ENCODE measurements at regions not wholly inside any gene's neighbourhood (a gene's known extent, or its start where the extent isn't known, plus 50 kb on each side); places are given as distances from the start of the nearest gene placed in this dataset.
"Not testable (repeated sequence)": the region's sequence is repeated elsewhere in the genome, so short reads cannot be mapped to it uniquely, and the experiment has no call there.

DNA sequence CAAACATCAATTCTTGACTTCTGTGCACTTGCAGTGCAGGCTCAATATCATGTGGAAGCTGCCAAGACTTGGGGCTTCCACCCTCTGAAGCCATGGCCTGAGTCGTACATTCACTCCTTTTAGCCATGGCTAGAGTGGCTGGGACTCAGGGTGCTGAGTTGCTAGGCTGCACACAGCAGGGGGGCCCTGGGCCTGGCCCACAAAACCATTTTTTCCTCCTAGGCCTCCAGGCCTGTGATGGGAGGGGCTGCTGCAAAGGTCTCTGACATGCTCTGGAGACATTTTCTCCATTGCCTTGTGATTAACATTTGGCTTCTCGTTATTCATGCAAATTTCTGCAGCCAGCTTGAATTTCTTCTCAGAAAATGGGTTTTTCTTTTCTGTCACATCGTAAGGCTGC is 1226.8 kb downstream of the AACS start:
- not testable (repeated sequence) for DNase-seq (ENCODE audit: low read depth in 4 of 4, low spot score in 2 of 4)

DNA sequence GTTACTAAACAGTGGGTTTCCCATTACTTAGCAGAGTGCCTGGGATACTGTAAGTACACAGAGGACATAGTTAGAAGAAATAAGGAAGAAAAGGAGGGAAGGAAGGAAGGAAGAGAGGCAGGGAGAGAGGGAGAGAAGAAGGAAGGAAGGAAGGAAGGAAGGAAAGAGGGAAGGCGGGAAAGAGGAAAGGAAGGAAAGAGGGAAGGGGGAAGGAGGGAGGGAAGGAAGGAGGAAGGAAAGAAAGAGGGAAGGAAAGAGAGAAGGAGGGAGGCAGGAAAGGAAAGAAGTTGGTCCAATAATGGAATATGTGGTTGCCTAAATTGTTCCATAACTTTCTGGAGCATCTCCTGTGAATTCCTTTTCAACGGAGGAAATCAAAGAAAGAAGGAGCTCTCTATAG is 1230.4 kb downstream of the AACS start:
- DNase-seq (ENCODE audit: low read depth in 4 of 4, low spot score in 2 of 4), result no peak

DNA sequence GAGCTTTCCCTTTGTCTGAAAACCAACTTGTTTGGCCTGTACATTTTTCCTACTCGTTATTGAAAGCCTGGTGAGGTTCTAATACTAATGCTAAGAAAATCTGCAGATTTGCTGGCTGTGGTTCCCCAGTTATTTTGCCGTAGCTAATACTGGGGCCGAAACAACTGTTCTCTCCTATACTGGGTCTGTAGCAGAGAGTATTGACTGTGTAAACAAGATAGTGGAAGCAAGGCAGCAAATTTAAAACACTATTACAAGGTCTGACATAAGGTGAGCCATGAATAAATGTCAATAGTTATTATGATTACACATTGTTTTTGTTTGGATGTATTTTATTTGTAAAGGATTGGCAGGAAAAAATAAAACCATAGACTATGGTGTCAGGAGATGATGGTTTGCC is 1244.0 kb downstream of the AACS start:
- no peak for DNase-seq (ENCODE audit: low read depth in 4 of 4, low spot score in 2 of 4)

DNA sequence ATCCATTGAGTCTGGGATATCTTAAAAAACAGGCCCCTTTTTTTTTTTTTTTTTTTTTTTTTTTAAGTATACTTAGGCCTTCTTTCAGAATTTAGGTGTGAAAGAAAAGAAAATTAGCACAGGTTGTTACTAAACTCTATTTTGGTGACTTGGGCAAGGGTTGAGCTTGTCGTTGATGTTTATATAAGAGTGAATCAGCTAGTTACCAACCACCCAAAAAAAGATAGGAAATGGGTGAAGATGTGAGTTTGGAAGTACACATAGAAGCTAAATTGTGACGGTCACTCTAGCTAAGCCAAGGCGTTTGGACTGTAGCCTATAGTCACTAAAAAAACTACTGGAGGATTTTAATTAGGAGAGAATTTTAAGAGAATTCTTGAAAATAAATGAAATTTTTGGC is 1247.2 kb downstream of the AACS start:
- no peak for DNase-seq (ENCODE audit: low read depth in 4 of 4, low spot score in 2 of 4)

DNA sequence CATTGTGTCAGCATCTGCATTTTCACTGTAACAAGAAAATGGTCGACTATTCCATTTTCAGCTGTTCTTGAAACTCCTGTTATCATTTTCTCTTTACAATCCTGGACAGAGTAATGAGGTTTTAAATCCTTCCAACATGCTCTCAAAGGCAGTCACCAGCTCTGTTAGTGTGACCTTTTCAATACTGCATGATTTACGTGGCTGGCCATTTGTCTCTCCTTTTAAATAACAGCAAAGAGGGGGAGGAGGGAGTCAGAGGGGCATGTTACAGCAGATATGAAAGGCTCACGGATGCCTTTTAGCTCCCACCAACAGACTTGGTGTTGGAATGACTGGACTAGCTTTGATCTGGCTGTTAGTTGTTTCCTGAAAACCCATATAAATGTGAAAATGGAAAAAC is 1251.2 kb downstream of the AACS start:
- no peak for DNase-seq (ENCODE audit: low read depth in 4 of 4, low spot score in 2 of 4)

DNA sequence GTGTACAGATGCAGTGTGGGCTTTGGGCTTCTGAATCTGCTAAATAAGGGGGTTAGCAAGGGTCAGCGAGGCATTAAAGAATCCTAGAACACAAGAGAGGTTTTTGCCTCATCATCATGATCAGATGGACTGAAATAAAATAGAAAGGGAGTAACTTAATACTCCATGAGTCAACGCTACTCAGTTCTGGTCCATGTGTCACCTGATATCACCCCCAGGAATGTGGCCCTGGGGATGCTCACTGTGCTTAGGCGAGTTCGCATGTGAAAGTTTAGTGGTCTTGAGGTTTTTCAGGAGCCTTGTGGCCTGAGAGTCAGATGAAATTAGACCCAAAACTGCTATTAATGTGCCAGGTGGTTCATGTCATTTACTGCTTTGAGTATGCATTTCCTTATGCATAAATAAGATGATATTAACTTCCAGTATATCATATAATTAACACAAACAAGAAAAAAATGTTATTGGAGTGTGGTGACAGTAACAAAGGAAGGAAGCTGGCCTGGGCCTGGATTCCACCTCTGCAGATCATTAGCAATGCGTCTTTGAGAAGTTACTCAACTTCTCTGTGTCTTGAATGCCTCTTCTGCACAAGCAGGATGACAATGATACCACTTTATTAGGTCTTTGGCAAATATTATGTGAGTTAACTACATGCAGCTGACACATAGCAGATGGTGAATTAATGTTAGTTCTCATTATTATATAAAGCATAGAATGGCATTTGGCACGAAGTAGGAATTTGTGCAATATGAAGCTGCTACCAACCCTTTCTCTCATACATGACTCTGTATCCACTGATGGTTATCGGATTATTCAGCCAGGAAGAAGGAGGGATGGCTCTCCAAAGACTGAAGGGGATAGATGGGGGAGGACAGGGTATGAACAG is 1272.6 kb downstream of the AACS start:
- peak in 2 of 4 donors; percentile 14 to 23 for DNase-seq (ENCODE audit: low read depth in 4 of 4, low spot score in 2 of 4)

DNA sequence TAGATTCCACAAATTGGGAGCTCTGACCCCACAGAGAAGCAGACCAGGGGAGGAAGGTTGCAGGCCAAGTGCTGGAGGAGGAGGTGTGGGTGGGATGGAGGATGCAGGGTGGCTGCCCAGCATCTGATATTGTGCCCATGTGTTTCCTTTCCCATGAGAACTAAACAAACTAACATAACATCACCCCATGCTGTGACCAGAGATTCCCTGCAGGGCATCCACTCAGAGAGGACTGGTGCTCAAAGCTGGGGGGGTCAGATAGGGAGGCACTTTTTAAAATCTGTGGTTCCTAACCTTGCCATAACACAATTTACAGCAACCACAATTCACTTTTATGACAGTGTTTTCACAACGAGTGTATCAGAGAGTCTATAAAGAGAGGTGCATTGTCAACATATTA is 1277.6 kb downstream of the AACS start:
- no peak for DNase-seq (ENCODE audit: low read depth in 4 of 4, low spot score in 2 of 4)

DNA sequence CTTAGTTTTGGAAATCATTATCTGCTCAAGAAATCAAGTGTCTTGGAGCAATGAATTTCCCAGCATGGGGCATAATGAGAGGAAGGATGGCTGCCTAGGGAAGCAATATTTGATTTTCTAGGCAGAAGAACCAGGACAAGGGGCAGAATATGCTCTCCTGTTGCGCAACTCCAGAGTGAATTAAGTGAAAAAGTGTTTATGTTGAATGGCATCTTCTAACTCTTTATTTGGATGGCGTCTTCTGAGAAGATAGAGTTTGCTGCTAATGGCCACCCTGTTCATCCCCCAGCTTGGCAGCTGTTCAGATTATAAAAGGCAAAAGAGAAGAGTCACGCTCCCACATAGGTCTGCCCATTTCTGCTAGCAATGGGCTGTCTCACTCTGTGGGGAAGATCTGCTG is 1278.1 kb downstream of the AACS start:
- DNase-seq (ENCODE audit: low read depth in 4 of 4, low spot score in 2 of 4), result no peak

DNA sequence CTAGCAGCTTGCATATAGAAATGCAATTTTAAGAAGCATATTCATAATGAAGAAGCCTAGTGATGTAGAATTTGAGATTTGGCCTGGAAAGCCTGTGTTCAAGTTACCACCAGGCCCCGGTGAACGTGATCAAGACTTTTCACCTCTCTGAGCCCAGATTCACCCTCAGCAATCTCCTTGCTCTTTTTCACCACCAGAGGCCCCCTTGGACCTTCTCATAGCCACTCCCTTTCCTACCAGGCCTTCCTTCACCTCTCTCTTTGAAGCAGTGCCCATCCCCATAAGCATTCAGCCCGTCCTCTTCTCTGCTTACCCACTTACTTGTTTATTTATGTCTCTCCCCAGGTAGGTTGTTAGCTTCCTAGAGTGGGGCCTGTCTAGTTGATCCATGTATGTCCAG is 1280.9 kb downstream of the AACS start:
- no peak for DNase-seq (ENCODE audit: low read depth in 4 of 4, low spot score in 2 of 4)

DNA sequence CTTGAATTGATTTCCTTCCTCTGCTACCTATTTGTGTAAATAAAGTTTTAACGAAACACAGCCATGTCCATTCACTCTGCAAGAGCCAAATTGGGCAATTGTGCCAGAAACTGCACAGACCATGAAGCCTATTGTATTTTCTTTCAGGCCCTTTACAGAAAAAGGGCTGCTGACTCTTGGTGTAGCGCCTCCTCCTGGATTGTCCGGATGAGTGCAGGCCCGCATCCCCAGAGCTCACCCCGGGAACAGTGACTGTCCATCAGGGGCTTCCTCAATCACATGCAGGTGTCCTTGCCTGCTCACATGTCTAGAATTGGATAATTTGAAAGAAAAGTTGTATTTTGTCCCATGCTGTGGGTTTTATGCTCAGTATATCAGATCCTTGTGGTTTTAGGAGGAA is 1282.2 kb downstream of the AACS start:
- no peak for DNase-seq (ENCODE audit: low read depth in 4 of 4, low spot score in 2 of 4)

DNA sequence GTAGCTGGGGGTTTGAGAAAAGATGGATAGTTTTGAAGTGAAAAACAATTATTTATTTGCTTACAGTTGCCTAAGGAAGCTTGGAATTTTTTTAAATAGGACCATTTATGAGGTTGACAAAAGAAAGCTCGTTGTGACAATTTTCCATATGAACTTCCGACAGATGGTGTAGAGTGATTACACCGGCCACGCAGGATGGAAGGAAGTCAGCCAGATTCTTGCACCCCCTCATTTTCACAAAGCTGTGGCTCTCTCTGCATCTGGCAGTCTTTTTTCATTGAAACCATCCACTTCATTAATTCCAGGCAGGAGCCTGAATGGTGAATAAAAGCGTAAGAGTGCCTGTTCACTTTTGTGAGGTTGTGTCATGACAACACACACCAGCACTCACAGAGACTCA is 1284.1 kb downstream of the AACS start:
- DNase-seq (ENCODE audit: low read depth in 4 of 4, low spot score in 2 of 4), result no peak

DNA sequence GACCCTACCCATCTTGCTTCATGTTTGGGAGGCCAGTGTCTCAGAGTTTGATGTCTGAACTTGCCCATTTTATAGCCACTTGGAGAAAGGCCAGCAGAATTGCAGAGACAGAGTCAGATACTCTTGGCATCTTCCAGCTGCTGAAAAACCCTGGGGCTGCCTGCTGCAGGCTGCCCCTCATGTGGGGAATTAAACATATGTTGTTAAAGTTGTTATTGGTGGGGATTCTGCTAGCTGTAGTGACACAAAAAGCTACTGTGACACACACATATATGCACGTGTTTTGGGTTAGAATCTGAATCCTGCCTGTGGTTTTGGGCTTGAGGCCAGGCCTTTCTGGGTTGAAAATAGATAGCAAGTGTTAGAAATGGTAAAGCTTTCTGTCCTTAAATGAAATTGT is 1288.4 kb downstream of the AACS start:
- DNase-seq (ENCODE audit: low read depth in 4 of 4, low spot score in 2 of 4), result no peak

DNA sequence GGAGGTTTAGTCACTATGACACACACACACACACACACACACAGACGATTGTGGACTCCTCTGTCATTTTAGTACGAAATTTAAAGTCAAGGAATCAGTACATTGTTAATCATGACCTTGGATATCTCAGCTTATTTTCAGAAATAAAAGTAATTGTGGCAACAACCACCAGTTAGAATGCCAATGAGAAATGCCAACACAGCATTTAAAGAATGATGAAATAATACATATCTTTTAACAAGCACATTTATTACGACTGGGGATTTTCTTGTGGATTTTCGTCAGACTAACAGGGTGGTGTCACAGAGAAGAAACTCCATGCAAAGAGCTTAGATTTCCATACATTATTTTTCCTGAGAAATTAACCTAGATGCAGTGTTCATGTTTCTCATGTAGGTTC is 1289.4 kb downstream of the AACS start:
- DNase-seq (ENCODE audit: low read depth in 4 of 4, low spot score in 2 of 4), result no peak

DNA sequence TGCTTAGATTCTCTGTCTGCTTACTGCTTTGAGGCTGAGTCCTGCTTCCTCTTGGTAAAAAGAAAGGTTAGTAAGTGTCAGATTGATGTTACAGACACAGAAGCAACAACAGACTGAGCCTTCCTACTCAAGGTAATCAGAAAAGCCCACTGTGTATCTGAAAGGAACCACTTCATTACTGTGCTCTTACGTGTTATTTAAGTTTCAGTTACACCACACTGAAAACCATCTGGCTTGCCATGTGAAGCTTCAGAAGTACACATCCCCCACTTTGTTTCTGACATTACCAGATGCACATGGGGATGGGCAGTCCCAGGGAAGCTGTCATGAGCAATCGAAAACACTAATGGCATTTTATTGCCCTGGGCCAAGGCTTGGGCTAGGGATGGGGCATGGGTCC is 1290.1 kb downstream of the AACS start:
- no peak for DNase-seq (ENCODE audit: low read depth in 4 of 4, low spot score in 2 of 4)

DNA sequence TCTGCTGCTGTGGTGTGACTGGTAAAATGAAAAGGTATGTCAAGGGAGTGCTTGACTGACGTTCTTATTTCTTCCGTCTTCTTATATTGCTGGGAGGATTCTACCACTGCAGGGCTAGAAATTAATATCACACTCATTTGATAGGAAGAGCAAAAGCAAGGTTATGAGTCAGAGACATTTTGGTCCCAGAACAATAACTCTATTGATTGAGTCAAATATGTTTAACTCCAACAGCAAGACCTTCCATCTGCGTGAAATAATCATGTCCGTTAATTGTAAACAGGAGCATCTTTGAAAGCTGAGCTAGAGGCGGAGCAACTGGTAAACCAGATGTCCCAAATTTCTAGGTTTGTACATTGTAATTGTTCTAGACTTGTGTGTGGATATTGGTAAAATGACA is 1293.6 kb downstream of the AACS start:
- no peak for DNase-seq (ENCODE audit: low read depth in 4 of 4, low spot score in 2 of 4)

DNA sequence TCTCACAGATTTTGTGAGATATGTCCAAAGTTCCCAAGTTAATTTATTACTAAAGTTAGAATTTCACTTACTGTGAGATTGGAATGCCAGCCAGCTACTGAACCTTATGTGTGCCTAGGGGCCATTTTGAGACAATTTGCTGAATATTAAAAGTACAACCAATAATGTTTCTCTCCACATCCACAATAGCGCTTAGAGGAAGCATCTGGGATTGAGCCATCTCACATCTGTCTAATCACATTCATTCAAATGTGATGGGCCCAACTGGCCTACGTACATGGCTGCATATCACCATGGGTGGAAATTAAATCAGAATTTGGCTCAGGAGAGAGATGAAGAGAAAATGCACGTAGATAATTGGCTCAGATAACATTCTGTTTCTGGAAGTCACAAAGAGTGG is 1294.0 kb downstream of the AACS start:
- no peak for DNase-seq (ENCODE audit: low read depth in 4 of 4, low spot score in 2 of 4)

DNA sequence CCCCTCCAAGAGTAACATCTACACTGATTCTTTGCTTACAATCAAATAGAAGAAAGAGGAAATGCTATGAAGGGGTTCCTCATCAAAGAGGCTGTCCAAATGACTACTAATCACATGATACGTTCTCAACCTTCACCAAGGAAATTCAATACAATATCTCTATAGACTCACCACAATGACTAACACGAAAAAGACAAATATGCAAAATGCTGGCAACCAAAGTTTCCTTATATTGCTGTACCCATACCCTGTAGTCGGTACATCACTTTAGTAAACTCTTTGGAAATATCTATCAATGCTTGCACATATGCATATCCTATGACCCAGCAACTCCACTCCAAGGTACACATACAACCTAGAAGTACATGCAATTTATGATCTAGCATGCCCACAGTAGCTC is 1296.6 kb downstream of the AACS start:
- DNase-seq (ENCODE audit: low read depth in 4 of 4, low spot score in 2 of 4), result no peak

DNA sequence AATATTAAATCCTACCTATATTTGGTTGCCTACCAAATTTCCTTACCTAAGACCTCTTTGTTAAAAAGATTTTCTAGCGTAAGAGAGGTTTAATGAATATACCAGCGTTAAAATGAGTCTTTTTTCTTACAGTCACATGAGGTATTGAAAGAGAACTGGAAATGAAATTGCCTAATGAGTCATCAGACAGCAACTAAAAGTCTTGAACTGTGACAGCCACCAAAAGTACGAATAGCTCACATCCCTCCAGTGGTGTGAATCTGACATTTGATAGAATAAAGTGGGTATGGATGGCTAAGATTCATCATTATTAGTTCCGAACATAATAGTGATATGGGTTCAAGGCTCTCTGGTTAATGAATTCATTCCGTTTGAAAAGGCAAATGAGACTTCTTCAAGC is 1297.3 kb downstream of the AACS start:
- DNase-seq (ENCODE audit: low read depth in 4 of 4, low spot score in 2 of 4), result no peak

DNA sequence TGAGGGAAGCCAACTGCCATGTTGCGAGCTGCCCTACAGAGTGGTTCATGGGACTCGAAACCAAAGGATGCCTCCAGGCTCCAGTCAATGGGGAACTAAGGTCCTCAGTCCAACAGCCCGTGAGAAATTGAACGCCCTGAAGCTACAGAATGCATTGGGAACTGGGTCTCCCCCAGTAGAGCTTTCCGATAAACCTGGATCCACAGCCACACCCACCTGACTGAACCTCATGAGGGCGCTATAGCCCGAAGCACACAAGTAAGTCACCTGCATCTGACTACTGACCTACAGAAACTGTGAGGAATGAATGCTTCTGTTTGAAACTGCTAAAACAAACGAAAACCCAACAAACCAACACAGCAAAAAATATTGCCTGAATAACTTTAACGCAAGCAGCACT is 1297.7 kb downstream of the AACS start:
- no peak for DNase-seq (ENCODE audit: low read depth in 4 of 4, low spot score in 2 of 4)

DNA sequence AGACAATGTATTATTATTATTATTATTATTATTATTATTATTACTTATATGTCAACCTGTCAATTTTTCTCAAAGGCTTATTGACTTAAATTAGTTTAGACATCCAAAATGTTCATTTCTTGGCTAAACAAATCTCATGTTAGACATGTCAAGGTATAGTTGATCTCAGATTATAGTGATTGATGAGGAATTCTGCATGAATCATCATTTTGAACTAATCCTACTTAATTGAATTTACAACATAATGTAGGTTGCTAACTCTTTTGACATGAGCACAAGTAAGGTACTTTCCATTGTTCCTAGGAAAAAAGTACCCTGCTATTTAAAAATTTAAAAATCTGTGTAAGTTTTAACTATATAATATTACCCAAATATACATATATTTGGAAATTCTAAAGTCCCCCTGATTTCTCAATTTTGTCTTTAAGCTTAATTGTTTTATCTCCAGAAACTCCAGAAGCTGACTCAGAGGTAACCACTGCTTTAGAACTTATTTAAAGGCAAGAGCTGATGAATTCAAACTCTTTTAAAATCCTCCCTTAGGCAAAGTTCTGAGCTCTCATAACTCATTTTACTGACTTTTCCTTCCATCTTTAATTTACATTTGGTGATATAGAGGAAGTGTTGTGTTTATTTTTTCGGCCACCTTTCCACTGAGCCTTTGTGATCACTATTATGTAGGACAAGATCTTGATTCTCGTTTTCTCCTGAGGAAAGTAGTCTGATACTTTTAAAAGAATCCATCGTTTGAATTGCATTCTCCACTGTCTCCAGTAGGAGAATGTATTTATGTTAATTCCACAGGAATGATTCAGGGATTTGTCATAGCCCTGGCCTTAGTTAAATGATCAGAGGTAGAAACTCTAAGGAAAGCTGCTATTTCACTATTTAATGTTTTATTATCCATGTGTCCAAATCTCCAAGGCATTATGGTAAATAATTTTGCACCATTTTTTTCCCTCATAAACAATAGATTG is 1304.5 kb downstream of the AACS start:
- DNase-seq (ENCODE audit: low read depth in 4 of 4, low spot score in 2 of 4), result no peak

DNA sequence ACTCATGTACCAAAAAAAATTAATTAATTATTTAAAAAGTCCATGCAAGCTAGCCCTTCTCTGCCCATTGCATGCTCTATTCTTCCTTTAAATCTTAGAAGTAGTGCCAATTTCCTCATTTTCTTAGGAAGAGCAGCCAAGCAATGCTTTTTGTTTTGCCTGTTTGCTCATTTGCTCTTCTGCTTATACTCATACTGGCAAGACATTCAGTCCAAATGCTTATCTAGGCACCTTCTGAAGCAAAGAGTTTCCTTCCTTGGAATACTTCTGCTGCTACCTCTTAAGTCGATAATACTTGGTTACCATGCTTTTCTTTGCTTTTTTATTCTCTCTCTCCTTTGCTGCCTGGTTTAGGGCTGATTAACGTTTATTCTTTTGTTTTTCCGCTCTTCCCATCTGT is 1318.3 kb downstream of the AACS start:
- DNase-seq (ENCODE audit: low read depth in 4 of 4, low spot score in 2 of 4), result no peak

Measured in left renal cortex interstitium (tissue), 4 donors.